Neutrophil (primary cell): ENCODE measurements at regions not wholly inside any gene's neighbourhood (a gene's known extent, or its start where the extent isn't known, plus 50 kb on each side); places are given as distances from the start of the nearest gene placed in this dataset.

Experiments used
- H3K27ac ChIP-seq: fragments of 200-600 bp; sonication (generic); 2 replicates; pipeline ENCODE4 v1.5.1; 2016; ENCODE audit warnings: mild to moderate bottlenecking, moderate library complexity
- H3K27me3 ChIP-seq: fragments of 200-600 bp; sonication (generic); 2 replicates; pipeline ENCODE4 v1.6.0; 2016; ENCODE audit warnings: mild to moderate bottlenecking
- H3K36me3 ChIP-seq: fragments of 200-600 bp; sonication (generic); 2 replicates; pipeline ENCODE4 v1.5.1; 2017
- H3K4me1 ChIP-seq, 2 experiments: fragments of 200-600 bp in 1 of 2; sonication (generic) in 1 of 2; 1 replicate in 1 of 2; 2 replicates in 1 of 2; pipeline versions ENCODE4 v1.5.1 to v1.6.1; 2013 to 2016; ENCODE audit warnings: low read depth in 1 of 2, low read length in 1 of 2, mild to moderate bottlenecking in 1 of 2, moderate library complexity in 1 of 2; ENCODE audit not compliant: control insufficient read depth in 1 of 2, insufficient read depth in 1 of 2
- H3K4me3 ChIP-seq, 2 experiments: fragments of 200-600 bp in 1 of 2; sonication (generic) in 1 of 2; 1 replicate in 1 of 2; 2 replicates in 1 of 2; pipeline ENCODE4 v1.5.1; 2013 to 2016; ENCODE audit warnings: low read depth in 1 of 2, low read length in 1 of 2, mild to moderate bottlenecking in 1 of 2, moderate library complexity in 1 of 2
- H3K9me3 ChIP-seq: fragments of 200-600 bp; sonication (generic); 2 replicates; pipeline ENCODE4 v1.5.1; 2016
- CTCF ChIP-seq: fragments of 200-600 bp; sonication (generic); IDR thresholded peaks from 2 replicates; pipeline ENCODE4 v1.5.1; 2016; ENCODE audit warnings: antibody characterized with exemption

GRCh38 chr5:174371600-174372094, 326.1 kb downstream of the NSG2 start:
- no peak overlapping the region for H3K27ac ChIP-seq
- TF ChIP-seq CTCF: no peak
- no peaks in the 10 kb centered on the region for H3K36me3 ChIP-seq

GRCh38 chr5:174374206-174374605, 328.7 kb downstream of the NSG2 start:
- Histone ChIP-seq H3K27me3 (peaks cover 6% of the 10 kb centered on the region), H3K9me3 (no peaks in the 10 kb centered on the region), H3K27ac (no peak overlapping the region), H3K36me3 (no peaks in the 10 kb centered on the region), H3K4me3 (no peak overlapping the region), H3K4me1 (no peaks in the 10 kb centered on the region)
- no peak for TF ChIP-seq CTCF

More at GRCh38 chr5:174371600-174372094, 326.1 kb downstream of the NSG2 start:
- Histone ChIP-seq H3K4me1 (no peaks in the 10 kb centered on the region), H3K4me3 (no peak overlapping the region), H3K27me3 (peaks cover 6% of the 10 kb centered on the region), H3K9me3 (no peaks in the 10 kb centered on the region)

GRCh38 chr5:174376056-174376455, 330.6 kb downstream of the NSG2 start:
- Histone ChIP-seq H3K9me3 (no peaks in the 10 kb centered on the region), H3K4me1 (no peaks in the 10 kb centered on the region), H3K27me3 (peaks cover 6% of the 10 kb centered on the region), H3K4me3 (no peak overlapping the region), H3K36me3 (no peaks in the 10 kb centered on the region), H3K27ac (no peak overlapping the region)
- no peak for TF ChIP-seq CTCF

- no peak for TF ChIP-seq CTCF
- Histone ChIP-seq H3K4me3 (no peak overlapping the region), H3K4me1 (no peaks in the 10 kb centered on the region), H3K9me3 (no peaks in the 10 kb centered on the region), H3K27me3 (peaks cover 2% of the 10 kb centered on the region), H3K27ac (no peak overlapping the region), H3K36me3 (no peaks in the 10 kb centered on the region)
Observed at GRCh38 chr5:174376726-174377373, 331.3 kb downstream of the NSG2 start.

- H3K4me3 ChIP-seq: no peak overlapping the region
- H3K9me3 ChIP-seq: no peaks in the 10 kb centered on the region
- H3K27me3 ChIP-seq: no peaks in the 10 kb centered on the region
- no peaks in the 10 kb centered on the region for H3K36me3 ChIP-seq
- H3K4me1 ChIP-seq: no peaks in the 10 kb centered on the region
- H3K27ac ChIP-seq: no peak overlapping the region
- no peak for TF ChIP-seq CTCF
Observed at GRCh38 chr5:174378121-174378874, 332.8 kb downstream of the NSG2 start.
